Liver (tissue), 8 donors: ENCODE measurements at regions not wholly inside any gene's neighbourhood (a gene's known extent, or its start where the extent isn't known, plus 50 kb on each side); places are given as distances from the start of the nearest gene placed in this dataset.

Experiments
- DNase-seq: peaks from one replicate; pipeline ENCODE4 v3.0.0-alpha.2; 2017; ENCODE audit warnings: low spot score
- H3K27ac ChIP-seq, 2 donors: one replicate each; pipeline ENCODE4 v1.7.0; 2013; ENCODE audit warnings: inconsistent platforms in 2 of 2, low read length in 2 of 2, control low read depth in 1 of 2, low read depth in 1 of 2, mild to moderate bottlenecking in 1 of 2
- H3K27me3 ChIP-seq, 4 donors: one replicate each; pipeline versions ENCODE4 v1.6.1 to v1.7.0; 2013; ENCODE audit warnings: low read length in 3 of 4, inconsistent platforms in 1 of 4, mild to moderate bottlenecking in 1 of 4, moderate library complexity in 1 of 4; ENCODE audit not compliant: control insufficient read depth in 4 of 4, insufficient read depth in 4 of 4
- H3K36me3 ChIP-seq, 4 donors: one replicate each; pipeline versions ENCODE4 v1.6.1 to v1.7.0; 2013; ENCODE audit warnings: low read length in 3 of 4, mild to moderate bottlenecking in 3 of 4, low read depth in 1 of 4, moderate library complexity in 1 of 4; ENCODE audit not compliant: control insufficient read depth in 4 of 4, insufficient read depth in 3 of 4
- H3K4me1 ChIP-seq, 4 donors: one replicate each; pipeline versions ENCODE4 v1.6.1 to v1.7.0; 2013; ENCODE audit warnings: low read length in 3 of 4, mild to moderate bottlenecking in 3 of 4, moderate library complexity in 1 of 4; ENCODE audit not compliant: control insufficient read depth in 4 of 4, insufficient read depth in 4 of 4
- H3K4me3 ChIP-seq, 3 donors: one replicate each; pipeline versions ENCODE4 v1.6.1 to v1.7.0; 2013; ENCODE audit warnings: low read length in 3 of 3, control low read depth in 1 of 3, low read depth in 1 of 3, mild to moderate bottlenecking in 1 of 3
- H3K9ac ChIP-seq, 2 donors: one replicate each; pipeline ENCODE4 v1.7.0; 2013; ENCODE audit warnings: low read length in 2 of 2, mild to moderate bottlenecking in 2 of 2, moderate library complexity in 2 of 2, control low read depth in 1 of 2, low read depth in 1 of 2
- H3K9me3 ChIP-seq, 4 donors: one replicate each; pipeline versions ENCODE4 v1.6.1 to v1.7.0; 2013; ENCODE audit warnings: low read length in 3 of 4; ENCODE audit not compliant: control insufficient read depth in 4 of 4
- EGR1 ChIP-seq, 2 donors: IDR thresholded peaks; 2 replicates each; pipeline ENCODE4 v1.6.1; 2016 to 2018; ENCODE audit warnings: antibody characterized with exemption in 2 of 2, low read depth in 2 of 2
- FOXA1 ChIP-seq: IDR thresholded peaks from 2 replicates; pipeline ENCODE4 v1.6.1; 2016; ENCODE audit warnings: antibody characterized with exemption
- FOXA2 ChIP-seq: IDR thresholded peaks from 2 replicates; pipeline ENCODE4 v1.6.1; 2016; ENCODE audit warnings: antibody characterized with exemption
- GABPA ChIP-seq, 2 donors: IDR thresholded peaks in 1 of 2; conservative IDR thresholded peaks in 1 of 2; 2 replicates each; pipeline ENCODE4 v1.6.1; 2016; ENCODE audit warnings: antibody characterized with exemption in 2 of 2, mild to moderate bottlenecking in 1 of 2, moderate library complexity in 1 of 2
- HNF4A ChIP-seq, 2 donors: conservative IDR thresholded peaks; 2 replicates each; pipeline ENCODE4 v1.6.1; 2016; ENCODE audit warnings: antibody characterized with exemption in 2 of 2, mild to moderate bottlenecking in 2 of 2
- HNF4G ChIP-seq: IDR thresholded peaks from 2 replicates; pipeline ENCODE4 v1.6.1; 2016; ENCODE audit warnings: antibody characterized with exemption
- JUND ChIP-seq, 2 donors: IDR thresholded peaks; 2 replicates each; pipeline ENCODE4 v1.6.1; 2016; ENCODE audit warnings: antibody characterized with exemption in 2 of 2
- NR2F2 ChIP-seq: IDR thresholded peaks from 2 replicates; pipeline ENCODE4 v1.6.1; 2016; ENCODE audit warnings: antibody characterized with exemption
- RAD21 ChIP-seq, 2 donors: IDR thresholded peaks; 2 replicates each; pipeline ENCODE4 v1.6.1; 2016; ENCODE audit warnings: antibody characterized with exemption in 2 of 2, mild to moderate bottlenecking in 2 of 2
- RXRA ChIP-seq, 2 donors: IDR thresholded peaks; 2 replicates each; pipeline ENCODE4 v1.6.1; 2017 to 2018; ENCODE audit warnings: antibody characterized with exemption in 2 of 2, mild to moderate bottlenecking in 1 of 2
- SP1 ChIP-seq: IDR thresholded peaks from 2 replicates; pipeline ENCODE4 v1.6.1; 2018; ENCODE audit warnings: antibody characterized with exemption, mild to moderate bottlenecking
- TAF1 ChIP-seq: conservative IDR thresholded peaks from 2 replicates; pipeline ENCODE4 v1.6.1; 2016; ENCODE audit warnings: antibody characterized with exemption, mild to moderate bottlenecking
- YY1 ChIP-seq: IDR thresholded peaks from 2 replicates; pipeline ENCODE4 v1.6.1; 2016; ENCODE audit warnings: antibody characterized with exemption, mild to moderate bottlenecking
- WGBS: extraction: QIAGEN DNeasy Blood & Tissue Kit; methylation state at CpG from one replicate; pipeline ENCODE4 v1.1.7; 2013; 5-methylcytosine and 5-hydroxymethylcytosine counted together
- TF ChIP-seq, protein P1 (sequence below): IDR thresholded peaks from 2 replicates; pipeline ENCODE4 v1.6.1; 2016; ENCODE audit warnings: antibody characterized with exemption
- TF ChIP-seq, protein P2 (sequence below): IDR thresholded peaks from 2 replicates; pipeline ENCODE4 v1.6.1; 2016; ENCODE audit warnings: antibody characterized with exemption
- TF ChIP-seq, protein P3 (sequence below): IDR thresholded peaks from 2 replicates; pipeline ENCODE4 v1.6.1; 2016; ENCODE audit warnings: antibody characterized with exemption, mild to moderate bottlenecking
- TF ChIP-seq, protein P4 (sequence below): fragments of 150-350 bp; IDR thresholded peaks from 2 replicates; pipeline ENCODE4 v1.5.1; 2017; ENCODE audit warnings: improper control_type of control experiment, low read depth, low read length; ENCODE audit not compliant: missing input control
- TF ChIP-seq, protein P5 (sequence below): IDR thresholded peaks from 2 replicates; pipeline ENCODE4 v1.6.1; 2016; ENCODE audit warnings: antibody characterized with exemption
- donor health status: healthy.
- donor health status: healthy.
- donor health status: healthy.
- donor health status: healthy.
- donor health status: healthy.

DNA sequence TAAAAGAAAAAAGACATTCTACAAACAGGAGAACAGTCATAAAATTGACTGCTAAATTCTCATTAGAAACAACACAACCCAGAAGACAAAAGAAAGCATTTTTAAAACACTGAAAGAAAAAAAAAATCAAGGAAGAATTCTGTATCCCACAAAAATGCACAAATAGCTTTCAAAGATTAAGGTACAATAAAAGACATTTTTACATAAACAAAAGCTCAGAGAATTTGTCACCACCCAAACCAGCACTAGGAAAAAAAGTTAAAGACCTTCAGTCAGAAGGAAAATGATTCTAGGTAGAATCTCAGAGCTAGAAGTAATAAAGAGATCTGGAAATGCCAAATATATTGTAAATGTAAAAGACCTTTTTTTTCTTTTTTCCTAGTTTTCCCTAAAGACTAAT is 252.4 kb downstream of the CLIC5 start:
- Histone ChIP-seq H3K9ac (no peak overlapping the region), H3K27ac (no peak overlapping the region), H3K4me3 (no peak overlapping the region), H3K4me1 (no peaks in the 10 kb centered on the region), H3K27me3 (no peaks in the 10 kb centered on the region), H3K36me3 (no peaks in the 10 kb centered on the region), H3K9me3 (no peaks in the 10 kb centered on the region)
- DNase-seq = no peak
- TF ChIP-seq, protein P1, sequence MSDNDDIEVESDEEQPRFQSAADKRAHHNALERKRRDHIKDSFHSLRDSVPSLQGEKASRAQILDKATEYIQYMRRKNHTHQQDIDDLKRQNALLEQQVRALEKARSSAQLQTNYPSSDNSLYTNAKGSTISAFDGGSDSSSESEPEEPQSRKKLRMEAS = no peak
- no peak for TF ChIP-seq RAD21 (IDR thresholded peaks at IDR 0.05)
- no peak for TF ChIP-seq FOXA1
- TF ChIP-seq, protein P2, sequence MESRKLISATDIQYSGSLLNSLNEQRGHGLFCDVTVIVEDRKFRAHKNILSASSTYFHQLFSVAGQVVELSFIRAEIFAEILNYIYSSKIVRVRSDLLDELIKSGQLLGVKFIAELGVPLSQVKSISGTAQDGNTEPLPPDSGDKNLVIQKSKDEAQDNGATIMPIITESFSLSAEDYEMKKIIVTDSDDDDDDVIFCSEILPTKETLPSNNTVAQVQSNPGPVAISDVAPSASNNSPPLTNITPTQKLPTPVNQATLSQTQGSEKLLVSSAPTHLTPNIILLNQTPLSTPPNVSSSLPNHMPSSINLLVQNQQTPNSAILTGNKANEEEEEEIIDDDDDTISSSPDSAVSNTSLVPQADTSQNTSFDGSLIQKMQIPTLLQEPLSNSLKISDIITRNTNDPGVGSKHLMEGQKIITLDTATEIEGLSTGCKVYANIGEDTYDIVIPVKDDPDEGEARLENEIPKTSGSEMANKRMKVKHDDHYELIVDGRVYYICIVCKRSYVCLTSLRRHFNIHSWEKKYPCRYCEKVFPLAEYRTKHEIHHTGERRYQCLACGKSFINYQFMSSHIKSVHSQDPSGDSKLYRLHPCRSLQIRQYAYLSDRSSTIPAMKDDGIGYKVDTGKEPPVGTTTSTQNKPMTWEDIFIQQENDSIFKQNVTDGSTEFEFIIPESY = no peak
- no peak for TF ChIP-seq HNF4A (conservative IDR thresholded peaks at IDR 0.05)
- TF ChIP-seq YY1 = no peak
- TF ChIP-seq HNF4G = no peak
- no peak for TF ChIP-seq NR2F2
- no peak for TF ChIP-seq FOXA2
- TF ChIP-seq GABPA (IDR thresholded peaks at IDR 0.05 in 1 of 2, conservative IDR thresholded peaks at IDR 0.05 in 1 of 2) = no peak
- no peak for TF ChIP-seq JUND (IDR thresholded peaks at IDR 0.05)
- TF ChIP-seq, protein P3, sequence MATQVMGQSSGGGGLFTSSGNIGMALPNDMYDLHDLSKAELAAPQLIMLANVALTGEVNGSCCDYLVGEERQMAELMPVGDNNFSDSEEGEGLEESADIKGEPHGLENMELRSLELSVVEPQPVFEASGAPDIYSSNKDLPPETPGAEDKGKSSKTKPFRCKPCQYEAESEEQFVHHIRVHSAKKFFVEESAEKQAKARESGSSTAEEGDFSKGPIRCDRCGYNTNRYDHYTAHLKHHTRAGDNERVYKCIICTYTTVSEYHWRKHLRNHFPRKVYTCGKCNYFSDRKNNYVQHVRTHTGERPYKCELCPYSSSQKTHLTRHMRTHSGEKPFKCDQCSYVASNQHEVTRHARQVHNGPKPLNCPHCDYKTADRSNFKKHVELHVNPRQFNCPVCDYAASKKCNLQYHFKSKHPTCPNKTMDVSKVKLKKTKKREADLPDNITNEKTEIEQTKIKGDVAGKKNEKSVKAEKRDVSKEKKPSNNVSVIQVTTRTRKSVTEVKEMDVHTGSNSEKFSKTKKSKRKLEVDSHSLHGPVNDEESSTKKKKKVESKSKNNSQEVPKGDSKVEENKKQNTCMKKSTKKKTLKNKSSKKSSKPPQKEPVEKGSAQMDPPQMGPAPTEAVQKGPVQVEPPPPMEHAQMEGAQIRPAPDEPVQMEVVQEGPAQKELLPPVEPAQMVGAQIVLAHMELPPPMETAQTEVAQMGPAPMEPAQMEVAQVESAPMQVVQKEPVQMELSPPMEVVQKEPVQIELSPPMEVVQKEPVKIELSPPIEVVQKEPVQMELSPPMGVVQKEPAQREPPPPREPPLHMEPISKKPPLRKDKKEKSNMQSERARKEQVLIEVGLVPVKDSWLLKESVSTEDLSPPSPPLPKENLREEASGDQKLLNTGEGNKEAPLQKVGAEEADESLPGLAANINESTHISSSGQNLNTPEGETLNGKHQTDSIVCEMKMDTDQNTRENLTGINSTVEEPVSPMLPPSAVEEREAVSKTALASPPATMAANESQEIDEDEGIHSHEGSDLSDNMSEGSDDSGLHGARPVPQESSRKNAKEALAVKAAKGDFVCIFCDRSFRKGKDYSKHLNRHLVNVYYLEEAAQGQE = no peak
- TF ChIP-seq, protein P4, sequence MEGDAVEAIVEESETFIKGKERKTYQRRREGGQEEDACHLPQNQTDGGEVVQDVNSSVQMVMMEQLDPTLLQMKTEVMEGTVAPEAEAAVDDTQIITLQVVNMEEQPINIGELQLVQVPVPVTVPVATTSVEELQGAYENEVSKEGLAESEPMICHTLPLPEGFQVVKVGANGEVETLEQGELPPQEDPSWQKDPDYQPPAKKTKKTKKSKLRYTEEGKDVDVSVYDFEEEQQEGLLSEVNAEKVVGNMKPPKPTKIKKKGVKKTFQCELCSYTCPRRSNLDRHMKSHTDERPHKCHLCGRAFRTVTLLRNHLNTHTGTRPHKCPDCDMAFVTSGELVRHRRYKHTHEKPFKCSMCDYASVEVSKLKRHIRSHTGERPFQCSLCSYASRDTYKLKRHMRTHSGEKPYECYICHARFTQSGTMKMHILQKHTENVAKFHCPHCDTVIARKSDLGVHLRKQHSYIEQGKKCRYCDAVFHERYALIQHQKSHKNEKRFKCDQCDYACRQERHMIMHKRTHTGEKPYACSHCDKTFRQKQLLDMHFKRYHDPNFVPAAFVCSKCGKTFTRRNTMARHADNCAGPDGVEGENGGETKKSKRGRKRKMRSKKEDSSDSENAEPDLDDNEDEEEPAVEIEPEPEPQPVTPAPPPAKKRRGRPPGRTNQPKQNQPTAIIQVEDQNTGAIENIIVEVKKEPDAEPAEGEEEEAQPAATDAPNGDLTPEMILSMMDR = no peak

DNA sequence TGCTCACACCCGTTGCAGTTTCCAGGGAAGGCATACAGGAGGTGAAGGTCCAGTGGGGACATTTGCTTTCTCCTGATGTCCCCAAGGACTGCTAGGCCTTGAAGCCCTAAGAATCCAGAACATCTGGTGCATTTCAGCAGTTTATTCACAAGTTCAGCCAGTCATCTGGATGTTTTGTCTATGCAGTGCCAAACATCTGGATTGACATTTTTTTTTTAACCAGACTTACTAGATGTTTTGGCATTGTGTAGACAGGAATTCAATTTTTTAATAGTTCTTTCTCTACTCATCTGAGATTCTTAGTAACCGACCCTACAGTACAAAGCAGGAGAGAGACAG is 256.2 kb downstream of the CLIC5 start:
- no peak for DNase-seq
- TF ChIP-seq, protein P5, sequence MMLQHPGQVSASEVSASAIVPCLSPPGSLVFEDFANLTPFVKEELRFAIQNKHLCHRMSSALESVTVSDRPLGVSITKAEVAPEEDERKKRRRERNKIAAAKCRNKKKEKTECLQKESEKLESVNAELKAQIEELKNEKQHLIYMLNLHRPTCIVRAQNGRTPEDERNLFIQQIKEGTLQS = no peak
- TF ChIP-seq TAF1 (no peak), HNF4A (conservative IDR thresholded peaks at IDR 0.05) (no peak), GABPA (IDR thresholded peaks at IDR 0.05 in 1 of 2, conservative IDR thresholded peaks at IDR 0.05 in 1 of 2) (no peak), JUND (IDR thresholded peaks at IDR 0.05) (no peak), RAD21 (IDR thresholded peaks at IDR 0.05) (no peak), NR2F2 (no peak), HNF4G (no peak), FOXA1 (no peak), EGR1 (IDR thresholded peaks at IDR 0.05; ENCODE audit: low read depth in 2 of 2) (no peak), SP1 (no peak), YY1 (no peak), RXRA (IDR thresholded peaks at IDR 0.05) (no peak)
- TF ChIP-seq, protein P3 = no peak
- TF ChIP-seq, protein P1 = no peak
- Histone ChIP-seq H3K36me3 (no peaks in the 10 kb centered on the region), H3K4me3 (no peak overlapping the region), H3K27me3 (no peaks in the 10 kb centered on the region), H3K9ac (no peak overlapping the region), H3K9me3 (no peaks in the 10 kb centered on the region), H3K4me1 (no peaks in the 10 kb centered on the region), H3K27ac (no peak overlapping the region)
- 74% methylated on average over 2 of the region's 2 CpGs for WGBS
